Right lobe of liver (tissue), 4 donors: ENCODE measurements at regions not wholly inside any gene's neighbourhood (a gene's known extent, or its start where the extent isn't known, plus 50 kb on each side); places are given as distances from the start of the nearest gene placed in this dataset.

Experiments used
- POLR2A ChIP-seq: fragments of 450-650 bp; IDR thresholded peaks from one replicate; pipeline ENCODE4 v1.6.1; 2017; ENCODE audit warnings: antibody characterized with exemption, mild to moderate bottlenecking
- TF ChIP-seq, protein P1 (sequence below), 4 donors: fragments of 200-600 bp in 3 of 4; fragments of 450-650 bp in 1 of 4; IDR thresholded peaks; one replicate each; pipeline versions ENCODE4 v1.5.1 to v1.8.0; 2016 to 2022; ENCODE audit warnings: antibody characterized with exemption in 4 of 4, mild to moderate bottlenecking in 2 of 4
- donor health status: DM: no; HTN: no; CAD: no.
- donor health status: DM: no; HTN: no; CAD: no.
- donor health status: DM: no; HTN: yes; CAD: no.

DNA sequence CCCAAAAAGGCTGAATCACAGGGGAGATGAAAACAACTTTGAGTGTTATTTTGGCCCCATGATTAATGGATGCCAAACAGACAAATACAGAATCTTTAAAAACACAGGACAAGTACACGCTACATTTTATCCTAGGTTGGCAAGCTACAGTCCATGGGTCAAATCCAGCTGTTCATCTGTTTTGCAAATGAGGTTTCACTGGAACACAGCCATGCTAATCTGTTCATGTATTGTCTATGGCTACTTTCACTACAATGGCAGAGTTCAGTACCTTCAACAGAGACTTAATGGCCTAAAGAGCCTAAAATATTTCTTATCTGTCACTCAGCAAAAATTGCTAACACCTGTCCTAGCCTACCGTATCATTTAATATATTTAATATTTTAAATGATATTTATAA, 1548.5 kb upstream of the IGFBP7 start:
- TF ChIP-seq, protein P1, sequence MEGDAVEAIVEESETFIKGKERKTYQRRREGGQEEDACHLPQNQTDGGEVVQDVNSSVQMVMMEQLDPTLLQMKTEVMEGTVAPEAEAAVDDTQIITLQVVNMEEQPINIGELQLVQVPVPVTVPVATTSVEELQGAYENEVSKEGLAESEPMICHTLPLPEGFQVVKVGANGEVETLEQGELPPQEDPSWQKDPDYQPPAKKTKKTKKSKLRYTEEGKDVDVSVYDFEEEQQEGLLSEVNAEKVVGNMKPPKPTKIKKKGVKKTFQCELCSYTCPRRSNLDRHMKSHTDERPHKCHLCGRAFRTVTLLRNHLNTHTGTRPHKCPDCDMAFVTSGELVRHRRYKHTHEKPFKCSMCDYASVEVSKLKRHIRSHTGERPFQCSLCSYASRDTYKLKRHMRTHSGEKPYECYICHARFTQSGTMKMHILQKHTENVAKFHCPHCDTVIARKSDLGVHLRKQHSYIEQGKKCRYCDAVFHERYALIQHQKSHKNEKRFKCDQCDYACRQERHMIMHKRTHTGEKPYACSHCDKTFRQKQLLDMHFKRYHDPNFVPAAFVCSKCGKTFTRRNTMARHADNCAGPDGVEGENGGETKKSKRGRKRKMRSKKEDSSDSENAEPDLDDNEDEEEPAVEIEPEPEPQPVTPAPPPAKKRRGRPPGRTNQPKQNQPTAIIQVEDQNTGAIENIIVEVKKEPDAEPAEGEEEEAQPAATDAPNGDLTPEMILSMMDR (IDR thresholded peaks at IDR 0.05) = no peak
- TF ChIP-seq POLR2A = no peak
